Testis (tissue), 2 donors: ENCODE measurements at regions not wholly inside any gene's neighbourhood (a gene's known extent, or its start where the extent isn't known, plus 50 kb on each side); places are given as distances from the start of the nearest gene placed in this dataset.

Experiments
- DNase-seq: peaks from one replicate; pipeline ENCODE4 v3.0.0-alpha.2; 2019
- H3K27ac ChIP-seq, 2 donors: fragments of 200-600 bp; sonication (generic); one replicate each; pipeline ENCODE4 v1.5.1; 2019
- H3K27me3 ChIP-seq: fragments of 200-600 bp; sonication (generic); one replicate; pipeline ENCODE4 v1.5.1; 2019
- H3K36me3 ChIP-seq: fragments of 200-600 bp; sonication (generic); one replicate; pipeline ENCODE4 v1.5.1; 2017; ENCODE audit warnings: low read depth; ENCODE audit errors: missing control alignments
- H3K4me1 ChIP-seq: fragments of 200-600 bp; sonication (generic); one replicate; pipeline ENCODE4 v1.5.1; 2019
- H3K4me3 ChIP-seq, 2 donors: fragments of 200-600 bp; sonication (generic); one replicate each; pipeline ENCODE4 v1.5.1; 2017 to 2019
- H3K9me3 ChIP-seq: fragments of 200-600 bp; sonication (generic); one replicate; pipeline ENCODE4 v1.5.1; 2017
- CTCF ChIP-seq, 3 experiments: fragments of 450-650 bp in 2 of 3; fragments of 200-600 bp in 1 of 3; sonication (generic) in 1 of 3; IDR thresholded peaks; one replicate each; pipeline ENCODE4 v1.5.1; 2016 to 2019; ENCODE audit warnings: antibody characterized with exemption in 3 of 3, mild to moderate bottlenecking in 2 of 3, moderate library complexity in 1 of 3
- POLR2A ChIP-seq: fragments of 450-650 bp; IDR thresholded peaks from one replicate; pipeline ENCODE4 v1.6.1; 2017; ENCODE audit warnings: antibody characterized with exemption, mild to moderate bottlenecking, moderate library complexity
- WGBS, 2 donors: methylation state at CpG; one replicate each; pipeline ENCODE4 v1.1.5; 2018; 5-methylcytosine and 5-hydroxymethylcytosine counted together
- intact Hi-C: fragments of 100-400 bp; cut with DNase I; formaldehyde crosslinking; loops from one replicate; pipeline ENCODE4 v1.15.1; 2023; ENCODE audit warnings: low total_unique reads

- H3K36me3 ChIP-seq = no peaks in the 10 kb centered on the region
- 83 to 87% methylated on average over 11 to 15 of the region's 15 CpGs for WGBS, 2 donors
Observed at GRCh38 chr11:70715166-70715951, 317.0 kb downstream of the CTTN start.

GRCh38 chr11:70716216-70716615, 317.9 kb downstream of the CTTN start:
- no peak for DNase-seq
- WGBS, 2 donors = 83 to 85% methylated on average over 9 to 11 of the region's 11 CpGs
- Histone ChIP-seq H3K27ac (no peak overlapping the region), H3K9me3 (no peaks in the 10 kb centered on the region), H3K4me1 (no peaks in the 10 kb centered on the region), H3K36me3 (no peaks in the 10 kb centered on the region), H3K4me3 (no peak overlapping the region), H3K27me3 (no peaks in the 10 kb centered on the region)
- TF ChIP-seq POLR2A = no peak
- no peak for TF ChIP-seq CTCF (IDR thresholded peaks at IDR 0.05)
- intact Hi-C loops = no loop called here

More at GRCh38 chr11:70715166-70715951, 317.0 kb downstream of the CTTN start:
- Histone ChIP-seq H3K27me3 (no peaks in the 10 kb centered on the region), H3K4me3 (no peak overlapping the region), H3K4me1 (no peaks in the 10 kb centered on the region), H3K9me3 (no peaks in the 10 kb centered on the region), H3K27ac (no peak overlapping the region)
- intact Hi-C loops = no loop called here
- no peak for DNase-seq
- TF ChIP-seq POLR2A (no peak), CTCF (IDR thresholded peaks at IDR 0.05) (no peak)

GRCh38 chr11:70716986-70717775, 318.9 kb downstream of the CTTN start:
- 88 to 93% methylated on average over 30 to 32 of the region's 32 CpGs for WGBS, 2 donors
- no peaks in the 10 kb centered on the region for H3K27me3 ChIP-seq
- no peak for DNase-seq
- H3K9me3 ChIP-seq = no peaks in the 10 kb centered on the region
- TF ChIP-seq CTCF (IDR thresholded peaks at IDR 0.05) (no peak), POLR2A (no peak)
- no peak overlapping the region for H3K4me3 ChIP-seq
- intact Hi-C loops = no loop called here
- H3K27ac ChIP-seq = no peak overlapping the region
- H3K4me1 ChIP-seq = no peaks in the 10 kb centered on the region
- no peaks in the 10 kb centered on the region for H3K36me3 ChIP-seq

- Histone ChIP-seq H3K9me3 (no peaks in the 10 kb centered on the region), H3K4me3 (no peak overlapping the region), H3K27me3 (no peaks in the 10 kb centered on the region), H3K4me1 (no peaks in the 10 kb centered on the region), H3K36me3 (no peaks in the 10 kb centered on the region), H3K27ac (no peak overlapping the region)
- no peak for TF ChIP-seq POLR2A
- WGBS, 2 donors = 69 to 73% methylated on average over 17 to 21 of the region's 21 CpGs
- intact Hi-C loops = no loop called here
- DNase-seq = no peak
Observed at GRCh38 chr11:70717936-70718595, 319.7 kb downstream of the CTTN start.

GRCh38 chr11:70719516-70719915, 321.2 kb downstream of the CTTN start:
- intact Hi-C loops = no loop called here
- TF ChIP-seq POLR2A = no peak
- TF ChIP-seq CTCF (IDR thresholded peaks at IDR 0.05) = no peak
- 34 to 48% methylated on average over 10 to 11 of the region's 11 CpGs for WGBS, 2 donors
- H3K36me3 ChIP-seq = no peaks in the 10 kb centered on the region
- H3K4me3 ChIP-seq = no peak overlapping the region
- H3K9me3 ChIP-seq = no peaks in the 10 kb centered on the region
- H3K4me1 ChIP-seq = no peaks in the 10 kb centered on the region
- no peaks in the 10 kb centered on the region for H3K27me3 ChIP-seq
- H3K27ac ChIP-seq = no peak overlapping the region
- DNase-seq = no peak
